ENCODE measurements at regions not wholly inside any gene's neighbourhood (a gene's known extent, or its start where the extent isn't known, plus 50 kb on each side); places are given as distances from the start of the nearest gene placed in this dataset.

GRCh38 chr1:55443175-55443915 lies 228.2 kb upstream of the USP24 start:
- TF ChIP-seq POLR2A (IDR thresholded peaks at IDR 0.05) (no peak), CTCF (IDR thresholded peaks at IDR 0.05) (peak in 1 of 5 experiments; percentile 28), EP300 (IDR thresholded peaks at IDR 0.05) (peak; percentile 94 to 99)

All from tibial nerve (tissue), 4 donors.